ENCODE measurements at regions not wholly inside any gene's neighbourhood (a gene's known extent, or its start where the extent isn't known, plus 50 kb on each side); places are given as distances from the start of the nearest gene placed in this dataset.

DNA sequence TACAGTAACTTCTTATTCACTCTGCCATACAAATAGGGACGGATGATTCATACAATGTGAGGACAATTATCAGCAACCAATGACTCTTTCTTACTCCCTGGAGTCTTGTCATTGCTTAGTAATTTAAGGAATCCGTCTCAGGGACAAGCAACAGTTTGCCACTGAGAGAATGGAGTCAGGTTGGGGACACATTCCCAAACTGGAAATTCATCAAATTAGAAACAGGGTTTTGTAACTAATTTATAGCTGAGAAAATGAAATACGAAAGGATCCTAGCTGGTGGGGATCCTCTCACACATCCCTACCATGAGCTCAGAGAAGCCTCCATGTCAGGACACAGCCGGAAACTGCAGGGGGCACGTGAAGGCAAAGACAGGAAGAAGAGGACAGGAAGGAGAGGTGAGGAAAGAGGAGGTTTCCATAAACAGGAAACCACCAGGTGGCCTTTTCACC, 50.4 kb upstream of the KDR start:
- TF ChIP-seq REST (IDR thresholded peaks at IDR 0.05; ENCODE audit: insufficient read depth in 1 of 2, low read depth in 2 of 2, low read length in 2 of 2) (no peak), FOXP2 (optimal IDR thresholded peaks at IDR 0.05; ENCODE audit: borderline replicate concordance, extremely low read depth, extremely low read length, insufficient read depth) (no peak), POLR2AphosphoS5 (IDR thresholded peaks at IDR 0.05; ENCODE audit: low read depth, low read length) (no peak), TAF1 (IDR thresholded peaks at IDR 0.05; ENCODE audit: borderline replicate concordance, insufficient read depth, low read length) (no peak), SIN3A (IDR thresholded peaks at IDR 0.05; ENCODE audit: borderline replicate concordance, insufficient read depth, low read length) (no peak)

GRCh38 chr4:55176497-55176896, 51.1 kb upstream of the KDR start:
- TF ChIP-seq REST (IDR thresholded peaks at IDR 0.05; ENCODE audit: insufficient read depth in 1 of 2, low read depth in 2 of 2, low read length in 2 of 2) = no peak

GRCh38 chr4:55177461-55177860, 52.1 kb upstream of the KDR start:
- TF ChIP-seq SIN3A (IDR thresholded peaks at IDR 0.05; ENCODE audit: borderline replicate concordance, insufficient read depth, low read length) = no peak
- TF ChIP-seq POLR2AphosphoS5 (IDR thresholded peaks at IDR 0.05; ENCODE audit: low read depth, low read length) = no peak
- TF ChIP-seq TAF1 (IDR thresholded peaks at IDR 0.05; ENCODE audit: borderline replicate concordance, insufficient read depth, low read length) = no peak
- no peak for TF ChIP-seq FOXP2 (optimal IDR thresholded peaks at IDR 0.05; ENCODE audit: borderline replicate concordance, extremely low read depth, extremely low read length, insufficient read depth)
- TF ChIP-seq REST (IDR thresholded peaks at IDR 0.05; ENCODE audit: insufficient read depth in 1 of 2, low read depth in 2 of 2, low read length in 2 of 2) = no peak

GRCh38 chr4:55178226-55179005, 53.0 kb upstream of the KDR start:
- TF ChIP-seq POLR2AphosphoS5 (IDR thresholded peaks at IDR 0.05; ENCODE audit: low read depth, low read length) (no peak), REST (IDR thresholded peaks at IDR 0.05; ENCODE audit: insufficient read depth in 1 of 2, low read depth in 2 of 2, low read length in 2 of 2) (no peak), FOXP2 (optimal IDR thresholded peaks at IDR 0.05; ENCODE audit: borderline replicate concordance, extremely low read depth, extremely low read length, insufficient read depth) (no peak), TAF1 (IDR thresholded peaks at IDR 0.05; ENCODE audit: borderline replicate concordance, insufficient read depth, low read length) (no peak), SIN3A (IDR thresholded peaks at IDR 0.05; ENCODE audit: borderline replicate concordance, insufficient read depth, low read length) (no peak)

Measured in PFSK-1 (cell line).